Daoy (cell line): ENCODE measurements at regions not wholly inside any gene's neighbourhood (a gene's known extent, or its start where the extent isn't known, plus 50 kb on each side); places are given as distances from the start of the nearest gene placed in this dataset.
"Not testable (repeated sequence)": the region's sequence is repeated elsewhere in the genome, so short reads cannot be mapped to it uniquely, and the experiment has no call there.

Source experiments
- DNase-seq: peaks from one replicate; pipeline ENCODE4 v3.0.0-alpha.2; 2015; ENCODE audit warnings: low read depth

- no peak for DNase-seq
Observed at GRCh38 chr4:29079260-29079659, 1640.9 kb upstream of the PCDH7 start.

GRCh38 chr4:29081234-29081955, 1638.8 kb upstream of the PCDH7 start:
- DNase-seq = no peak

GRCh38 chr4:29082684-29083083, 1637.5 kb upstream of the PCDH7 start:
- no peak for DNase-seq

- no peak for DNase-seq
Observed at GRCh38 chr4:29085748-29086147, 1634.4 kb upstream of the PCDH7 start.

- no peak for DNase-seq
Observed at GRCh38 chr4:29104694-29105093, 1615.5 kb upstream of the PCDH7 start.

- DNase-seq = no peak
Observed at GRCh38 chr4:29113960-29114359, 1606.2 kb upstream of the PCDH7 start.

GRCh38 chr4:29117231-29117722, 1602.9 kb upstream of the PCDH7 start:
- DNase-seq = not testable (repeated sequence)

GRCh38 chr4:29121586-29121985, 1598.6 kb upstream of the PCDH7 start:
- DNase-seq = no peak

- no peak for DNase-seq
Observed at GRCh38 chr4:29128810-29129209, 1591.4 kb upstream of the PCDH7 start.

- no peak for DNase-seq
Observed at GRCh38 chr4:29131304-29131703, 1588.9 kb upstream of the PCDH7 start.

- DNase-seq = no peak
Observed at GRCh38 chr4:29142708-29143107, 1577.5 kb upstream of the PCDH7 start.

GRCh38 chr4:29151584-29151983, 1568.6 kb upstream of the PCDH7 start:
- no peak for DNase-seq

- DNase-seq = no peak
Observed at GRCh38 chr4:29153642-29154041, 1566.5 kb upstream of the PCDH7 start.

- no peak for DNase-seq
Observed at GRCh38 chr4:29175291-29175690, 1544.9 kb upstream of the PCDH7 start.

GRCh38 chr4:29199025-29199424, 1521.1 kb upstream of the PCDH7 start:
- no peak for DNase-seq

GRCh38 chr4:29199485-29199884, 1520.7 kb upstream of the PCDH7 start:
- DNase-seq = no peak

- no peak for DNase-seq
Observed at GRCh38 chr4:29213020-29213419, 1507.1 kb upstream of the PCDH7 start.

GRCh38 chr4:29220761-29221160, 1499.4 kb upstream of the PCDH7 start:
- DNase-seq = no peak

GRCh38 chr4:29224911-29225310, 1495.3 kb upstream of the PCDH7 start:
- no peak for DNase-seq

- DNase-seq = no peak
Observed at GRCh38 chr4:29240641-29241040, 1479.5 kb upstream of the PCDH7 start.

GRCh38 chr4:29243054-29243453, 1477.1 kb upstream of the PCDH7 start:
- no peak for DNase-seq

- DNase-seq = no peak
Observed at GRCh38 chr4:29243851-29244250, 1476.3 kb upstream of the PCDH7 start.

GRCh38 chr4:29259556-29259955, 1460.6 kb upstream of the PCDH7 start:
- DNase-seq = no peak

GRCh38 chr4:29262986-29263385, 1457.2 kb upstream of the PCDH7 start:
- DNase-seq = no peak
